ENCODE measurements at regions not wholly inside any gene's neighbourhood (a gene's known extent, or its start where the extent isn't known, plus 50 kb on each side); places are given as distances from the start of the nearest gene placed in this dataset.

- Histone ChIP-seq H3K23ac (ENCODE audit: low read depth, low read length, poor library complexity) (no peak overlapping the region), H2AK5ac (ENCODE audit: low read depth, low read length) (no peak overlapping the region), H3K4me1 (ENCODE audit: control insufficient read depth in 2 of 2, insufficient read depth in 1 of 2, low read depth in 1 of 2, low read length in 2 of 2) (peaks cover 2 to 22% of the 10 kb centered on the region in 2 donors), H3K18ac (ENCODE audit: low read length) (no peak overlapping the region), H3K9me3 (replicated peaks in 1 of 2; ENCODE audit: control insufficient read depth in 2 of 2, insufficient read depth in 1 of 2, low read depth in 1 of 2, low read length in 2 of 2) (peaks cover 0 to 5% of the 10 kb centered on the region in 2 donors), H3K79me1 (ENCODE audit: low read depth, low read length) (no peaks in the 10 kb centered on the region), H3K4me2 (ENCODE audit: insufficient read depth, low read length, poor library complexity, severe bottlenecking) (no peak overlapping the region), H3K36me3 (replicated peaks in 1 of 2; ENCODE audit: control insufficient read depth in 2 of 2, insufficient read depth in 2 of 2, low read length in 2 of 2) (no peaks in the 10 kb centered on the region), H2BK120ac (ENCODE audit: low read depth, low read length) (no peak overlapping the region), H3K27me3 (ENCODE audit: control insufficient read depth in 3 of 3, insufficient read depth in 3 of 3, low read depth in 1 of 3, low read length in 3 of 3) (peaks cover 0 to 2% (median 0%) of the 10 kb centered on the region in 3 experiments), H4K91ac (ENCODE audit: low read depth, low read length, poor library complexity) (no peak overlapping the region), H2BK5ac (ENCODE audit: low read length) (no peak overlapping the region), H2AFZ (ENCODE audit: low read length) (no peak overlapping the region), H4K8ac (ENCODE audit: low read depth, low read length) (no peak overlapping the region), H3K9ac (ENCODE audit: low read depth, low read length, poor library complexity) (no peak overlapping the region), H2BK12ac (ENCODE audit: low read length) (no peak overlapping the region), H3K27ac (replicated peaks; ENCODE audit: low read length) (no peak overlapping the region), H2BK15ac (ENCODE audit: low read length) (no peak overlapping the region), H3K4me3 (ENCODE audit: low read length in 2 of 2) (no peak overlapping the region), H3K4ac (ENCODE audit: low read length) (no peak overlapping the region), H3K14ac (ENCODE audit: low read length) (no peak overlapping the region)
- DNase-seq (ENCODE audit: low spot score), result no peak
Measured at GRCh38 chr13:78193846-78194245, 275.2 kb upstream of the EDNRB start.

GRCh38 chr13:78192716-78193115, 274.1 kb upstream of the EDNRB start:
- no peak overlapping the region for H3K4me3 ChIP-seq (ENCODE audit: low read length in 2 of 2)
- H2BK12ac ChIP-seq (ENCODE audit: low read length), result no peak overlapping the region
- H3K27ac ChIP-seq (replicated peaks; ENCODE audit: low read length), result no peak overlapping the region
- H4K91ac ChIP-seq (ENCODE audit: low read depth, low read length, poor library complexity), result no peak overlapping the region
- H3K14ac ChIP-seq (ENCODE audit: low read length), result no peak overlapping the region
- H3K27me3 ChIP-seq (ENCODE audit: control insufficient read depth in 3 of 3, insufficient read depth in 3 of 3, low read depth in 1 of 3, low read length in 3 of 3), result peaks cover 0 to 2% (median 0%) of the 10 kb centered on the region in 3 experiments
- no peak for DNase-seq (ENCODE audit: low spot score)
- H3K23ac ChIP-seq (ENCODE audit: low read depth, low read length, poor library complexity), result no peak overlapping the region
- no peak overlapping the region for H3K9ac ChIP-seq (ENCODE audit: low read depth, low read length, poor library complexity)
- H4K8ac ChIP-seq (ENCODE audit: low read depth, low read length), result no peak overlapping the region
- WGBS, 2 donors (ENCODE audit: extremely low coverage in 2 of 2, insufficient read length in 2 of 2, insufficient replicate concordance in 1 of 2), result no CpG with 5 or more reads among the region's 1 CpG
- no peak overlapping the region for H3K18ac ChIP-seq (ENCODE audit: low read length)
- no peak overlapping the region for H2AK5ac ChIP-seq (ENCODE audit: low read depth, low read length)
- no peak overlapping the region for H2BK15ac ChIP-seq (ENCODE audit: low read length)
- H3K4me2 ChIP-seq (ENCODE audit: insufficient read depth, low read length, poor library complexity, severe bottlenecking), result no peak overlapping the region
- H2AFZ ChIP-seq (ENCODE audit: low read length), result no peak overlapping the region
- peaks cover 0 to 5% of the 10 kb centered on the region in 2 donors for H3K9me3 ChIP-seq (replicated peaks in 1 of 2; ENCODE audit: control insufficient read depth in 2 of 2, insufficient read depth in 1 of 2, low read depth in 1 of 2, low read length in 2 of 2)
- peaks cover 2 to 18% of the 10 kb centered on the region in 2 donors for H3K4me1 ChIP-seq (ENCODE audit: control insufficient read depth in 2 of 2, insufficient read depth in 1 of 2, low read depth in 1 of 2, low read length in 2 of 2)
- H3K4ac ChIP-seq (ENCODE audit: low read length), result no peak overlapping the region
- no peaks in the 10 kb centered on the region for H3K36me3 ChIP-seq (replicated peaks in 1 of 2; ENCODE audit: control insufficient read depth in 2 of 2, insufficient read depth in 2 of 2, low read length in 2 of 2)
- no peak overlapping the region for H2BK5ac ChIP-seq (ENCODE audit: low read length)
- no peaks in the 10 kb centered on the region for H3K79me1 ChIP-seq (ENCODE audit: low read depth, low read length)
- H2BK120ac ChIP-seq (ENCODE audit: low read depth, low read length), result no peak overlapping the region

GRCh38 chr13:78190296-78190695, 271.7 kb upstream of the EDNRB start:
- Histone ChIP-seq H3K18ac (ENCODE audit: low read length) (no peak overlapping the region), H3K4ac (ENCODE audit: low read length) (no peak overlapping the region), H3K4me3 (ENCODE audit: low read length in 2 of 2) (no peak overlapping the region), H2AK5ac (ENCODE audit: low read depth, low read length) (no peak overlapping the region), H3K14ac (ENCODE audit: low read length) (no peak overlapping the region), H2BK5ac (ENCODE audit: low read length) (no peak overlapping the region), H2BK15ac (ENCODE audit: low read length) (no peak overlapping the region), H2BK12ac (ENCODE audit: low read length) (no peak overlapping the region), H3K4me2 (ENCODE audit: insufficient read depth, low read length, poor library complexity, severe bottlenecking) (no peak overlapping the region), H4K8ac (ENCODE audit: low read depth, low read length) (no peak overlapping the region), H3K79me1 (ENCODE audit: low read depth, low read length) (no peaks in the 10 kb centered on the region), H3K9ac (ENCODE audit: low read depth, low read length, poor library complexity) (no peak overlapping the region), H3K4me1 (ENCODE audit: control insufficient read depth in 2 of 2, insufficient read depth in 1 of 2, low read depth in 1 of 2, low read length in 2 of 2) (peaks cover 2 to 9% of the 10 kb centered on the region in 2 donors), H2BK120ac (ENCODE audit: low read depth, low read length) (no peak overlapping the region), H3K9me3 (replicated peaks in 1 of 2; ENCODE audit: control insufficient read depth in 2 of 2, insufficient read depth in 1 of 2, low read depth in 1 of 2, low read length in 2 of 2) (peaks cover 0 to 5% of the 10 kb centered on the region in 2 donors), H4K91ac (ENCODE audit: low read depth, low read length, poor library complexity) (no peak overlapping the region), H3K23ac (ENCODE audit: low read depth, low read length, poor library complexity) (no peak overlapping the region), H2AFZ (ENCODE audit: low read length) (no peak overlapping the region), H3K27ac (replicated peaks; ENCODE audit: low read length) (no peak overlapping the region), H3K27me3 (ENCODE audit: control insufficient read depth in 3 of 3, insufficient read depth in 3 of 3, low read depth in 1 of 3, low read length in 3 of 3) (no peaks in the 10 kb centered on the region), H3K36me3 (replicated peaks in 1 of 2; ENCODE audit: control insufficient read depth in 2 of 2, insufficient read depth in 2 of 2, low read length in 2 of 2) (no peaks in the 10 kb centered on the region)
- WGBS, 2 donors (ENCODE audit: extremely low coverage in 2 of 2, insufficient read length in 2 of 2, insufficient replicate concordance in 1 of 2), result no CpG with 5 or more reads among the region's 2 CpGs
- DNase-seq (ENCODE audit: low spot score), result no peak

DNA sequence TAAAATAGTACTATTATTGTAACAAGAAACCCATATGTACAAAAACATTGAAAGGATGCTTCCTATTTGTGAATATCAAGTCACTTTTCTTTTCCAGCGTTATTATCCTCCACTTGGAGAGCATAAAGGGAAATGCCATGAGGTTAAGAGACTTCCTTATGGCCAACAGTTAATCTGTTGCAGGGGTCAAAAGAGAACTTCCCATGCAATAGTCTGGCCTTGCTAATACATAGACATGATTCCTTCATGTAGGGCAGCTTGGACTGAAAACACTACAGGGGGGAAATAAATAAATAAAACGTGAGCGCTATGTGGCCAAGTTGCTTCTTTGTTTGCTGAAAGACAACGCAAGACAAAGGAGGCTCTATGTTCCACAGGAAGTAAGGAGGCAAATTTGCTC, 269.1 kb upstream of the EDNRB start:
- Histone ChIP-seq H3K18ac (ENCODE audit: low read length) (no peak overlapping the region), H3K27me3 (ENCODE audit: control insufficient read depth in 3 of 3, insufficient read depth in 3 of 3, low read depth in 1 of 3, low read length in 3 of 3) (no peaks in the 10 kb centered on the region), H2AFZ (ENCODE audit: low read length) (no peak overlapping the region), H3K27ac (replicated peaks; ENCODE audit: low read length) (no peak overlapping the region), H4K91ac (ENCODE audit: low read depth, low read length, poor library complexity) (no peak overlapping the region), H3K9ac (ENCODE audit: low read depth, low read length, poor library complexity) (no peak overlapping the region), H3K36me3 (replicated peaks in 1 of 2; ENCODE audit: control insufficient read depth in 2 of 2, insufficient read depth in 2 of 2, low read length in 2 of 2) (no peaks in the 10 kb centered on the region), H2BK5ac (ENCODE audit: low read length) (no peak overlapping the region), H3K23ac (ENCODE audit: low read depth, low read length, poor library complexity) (no peak overlapping the region), H4K8ac (ENCODE audit: low read depth, low read length) (no peak overlapping the region), H2BK15ac (ENCODE audit: low read length) (no peak overlapping the region), H3K4ac (ENCODE audit: low read length) (no peak overlapping the region), H3K4me2 (ENCODE audit: insufficient read depth, low read length, poor library complexity, severe bottlenecking) (no peak overlapping the region), H2BK12ac (ENCODE audit: low read length) (no peak overlapping the region), H2BK120ac (ENCODE audit: low read depth, low read length) (no peak overlapping the region), H3K4me3 (ENCODE audit: low read length in 2 of 2) (no peak overlapping the region), H3K4me1 (ENCODE audit: control insufficient read depth in 2 of 2, insufficient read depth in 1 of 2, low read depth in 1 of 2, low read length in 2 of 2) (peaks cover 0 to 9% of the 10 kb centered on the region in 2 donors), H2AK5ac (ENCODE audit: low read depth, low read length) (no peak overlapping the region), H3K14ac (ENCODE audit: low read length) (no peak overlapping the region), H3K79me1 (ENCODE audit: low read depth, low read length) (no peaks in the 10 kb centered on the region), H3K9me3 (replicated peaks in 1 of 2; ENCODE audit: control insufficient read depth in 2 of 2, insufficient read depth in 1 of 2, low read depth in 1 of 2, low read length in 2 of 2) (peaks cover 0 to 9% of the 10 kb centered on the region in 2 donors)
- no CpG with 5 or more reads among the region's 4 CpGs for WGBS, 2 donors (ENCODE audit: extremely low coverage in 2 of 2, insufficient read length in 2 of 2, insufficient replicate concordance in 1 of 2)
- no peak for DNase-seq (ENCODE audit: low spot score)
